SK-N-SH (cell line): ENCODE measurements at regions not wholly inside any gene's neighbourhood (a gene's known extent, or its start where the extent isn't known, plus 50 kb on each side); places are given as distances from the start of the nearest gene placed in this dataset.

Source experiments
- CTCF ChIP-seq: fragments of 200-600 bp; sonication (generic); IDR thresholded peaks from 2 replicates; pipeline ENCODE4 v1.6.1; 2017; ENCODE audit warnings: antibody characterized with exemption, mild to moderate bottlenecking, moderate library complexity
- EP300 ChIP-seq, 2 experiments: IDR thresholded peaks; 2 replicates each; pipeline versions ENCODE4 v1.4.0 to v1.6.1; 2012; ENCODE audit warnings: borderline replicate concordance in 1 of 2, low read depth in 1 of 2, low read length in 1 of 2
- JUND ChIP-seq: IDR thresholded peaks from 2 replicates; pipeline ENCODE4 v1.4.0; 2012
- POLR2AphosphoS5 ChIP-seq: IDR thresholded peaks from 2 replicates; pipeline ENCODE4 v1.6.1; 2012; ENCODE audit warnings: low read depth, low read length
- RAD21 ChIP-seq: IDR thresholded peaks from 2 replicates; pipeline ENCODE4 v1.6.1; 2012; ENCODE audit warnings: mild to moderate bottlenecking, low read length
- RCOR1 ChIP-seq: fragments of 150-350 bp; IDR thresholded peaks from 2 replicates; pipeline ENCODE4 v1.6.1; 2017; ENCODE audit warnings: antibody characterized with exemption, low read length
- REST ChIP-seq: IDR thresholded peaks from 2 replicates; pipeline ENCODE4 v1.6.1; 2012; ENCODE audit warnings: mild to moderate bottlenecking, low read depth, low read length, moderate library complexity
- RFX5 ChIP-seq: IDR thresholded peaks from 2 replicates; pipeline ENCODE4 v1.6.1; 2012; ENCODE audit warnings: mild to moderate bottlenecking, improper control_type of control experiment, low read length
- SMC3 ChIP-seq: IDR thresholded peaks from 2 replicates; pipeline ENCODE4 v1.6.1; 2012; ENCODE audit warnings: low read depth, low read length, improper control_type of control experiment

- no peak for TF ChIP-seq REST
- TF ChIP-seq RAD21 = no peak
- no peak for TF ChIP-seq RCOR1
- no peak for TF ChIP-seq POLR2AphosphoS5
- TF ChIP-seq CTCF = no peak
- TF ChIP-seq EP300 (IDR thresholded peaks at IDR 0.05; ENCODE audit: borderline replicate concordance in 1 of 2, low read depth in 1 of 2, low read length in 1 of 2) = no peak
- no peak for TF ChIP-seq JUND
- TF ChIP-seq RFX5 = no peak
- TF ChIP-seq SMC3 = no peak
These were observed 122.3 kb upstream of the CXADR start for GRCh38 chr21:17390569-17390968.
